Nephron (organoid): ENCODE measurements at regions not wholly inside any gene's neighbourhood (a gene's known extent, or its start where the extent isn't known, plus 50 kb on each side); places are given as distances from the start of the nearest gene placed in this dataset.
"Not testable (repeated sequence)": the region's sequence is repeated elsewhere in the genome, so short reads cannot be mapped to it uniquely, and the experiment has no call there.

ENCODE experiments used
- H3K27ac Mint-ChIP-seq, 3 experiments: 2 replicates each; pipeline ENCODE4 v1.8.0; 2020; ENCODE audit warnings: mixed read lengths in 3 of 3, mild to moderate bottlenecking in 2 of 3, moderate library complexity in 1 of 3
- H3K27me3 Mint-ChIP-seq: 2 replicates; pipeline ENCODE4 v1.8.0; 2021; ENCODE audit warnings: low read depth, mild to moderate bottlenecking, moderate library complexity, mixed read lengths
- H3K36me3 Mint-ChIP-seq: 2 replicates; pipeline ENCODE4 v1.8.0; 2020; ENCODE audit warnings: low read depth, mixed read lengths
- H3K4me1 Mint-ChIP-seq: 2 replicates; pipeline ENCODE4 v1.8.0; 2020; ENCODE audit warnings: mixed read lengths
- H3K4me3 Mint-ChIP-seq, 3 experiments: 2 replicates each; pipeline ENCODE4 v1.8.0; 2020; ENCODE audit warnings: mild to moderate bottlenecking in 3 of 3, mixed read lengths in 3 of 3, moderate library complexity in 2 of 3
- H3K9me3 Mint-ChIP-seq: 2 replicates; pipeline ENCODE4 v1.8.0; 2020; ENCODE audit warnings: mixed read lengths
- CTCF ChIP-seq, 3 experiments: fragments of 200-600 bp; sonication (generic); IDR thresholded peaks; one replicate each; pipeline ENCODE4 v1.5.0; 2021; ENCODE audit warnings: antibody characterized with exemption in 3 of 3; ENCODE audit not compliant: unreplicated experiment in 3 of 3

GRCh38 chr18:30859036-30859435, 183.5 kb downstream of the DSC3 start:
- Mint-ChIP-seq H3K27ac (no peak overlapping the region), H3K27me3 (no peaks in the 10 kb centered on the region), H3K4me3 (no peak overlapping the region), H3K4me1 (no peaks in the 10 kb centered on the region), H3K36me3 (no peaks in the 10 kb centered on the region), H3K9me3 (no peaks in the 10 kb centered on the region)
- no peak for TF ChIP-seq CTCF (IDR thresholded peaks at IDR 0.05; ENCODE audit: unreplicated experiment in 3 of 3)

DNA sequence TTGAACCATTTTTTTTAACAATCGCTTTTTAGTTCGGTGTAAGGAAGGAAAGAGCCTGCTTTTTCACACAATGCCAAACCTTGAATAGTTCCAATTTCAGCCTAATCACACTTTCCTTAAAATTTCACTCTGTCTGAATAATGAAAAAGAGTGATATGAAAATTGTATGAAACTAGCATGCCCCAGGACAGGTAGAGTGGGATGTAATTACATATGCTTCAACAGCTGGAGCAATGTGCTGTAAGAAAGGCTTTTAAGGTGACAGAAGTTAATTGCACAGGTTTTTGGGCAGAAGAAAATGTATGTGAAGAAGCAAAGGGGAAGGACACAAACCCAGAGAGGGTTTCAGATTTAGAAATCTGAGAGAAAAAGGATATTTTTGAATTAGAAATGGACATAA, 184.0 kb downstream of the DSC3 start:
- no peaks in the 10 kb centered on the region for H3K4me1 Mint-ChIP-seq

GRCh38 chr18:30855762-30856161, 186.8 kb downstream of the DSC3 start:
- TF ChIP-seq CTCF (IDR thresholded peaks at IDR 0.05; ENCODE audit: unreplicated experiment in 3 of 3), result no peak

More for the DNA sequence above, 184.0 kb downstream of the DSC3 start:
- Mint-ChIP-seq H3K4me3 (no peak overlapping the region), H3K36me3 (no peaks in the 10 kb centered on the region), H3K9me3 (no peaks in the 10 kb centered on the region), H3K27ac (no peak overlapping the region), H3K27me3 (no peaks in the 10 kb centered on the region)
- TF ChIP-seq CTCF (IDR thresholded peaks at IDR 0.05; ENCODE audit: unreplicated experiment in 3 of 3), result no peak

GRCh38 chr18:30852980-30853379, 189.6 kb downstream of the DSC3 start:
- Mint-ChIP-seq H3K4me3 (no peak overlapping the region), H3K27ac (no peak overlapping the region), H3K36me3 (no peaks in the 10 kb centered on the region), H3K4me1 (no peaks in the 10 kb centered on the region), H3K9me3 (peaks cover 9% of the 10 kb centered on the region), H3K27me3 (no peaks in the 10 kb centered on the region)
- no peak for TF ChIP-seq CTCF (IDR thresholded peaks at IDR 0.05; ENCODE audit: unreplicated experiment in 3 of 3)

More at GRCh38 chr18:30855762-30856161, 186.8 kb downstream of the DSC3 start:
- Mint-ChIP-seq H3K27ac (no peak overlapping the region), H3K36me3 (no peaks in the 10 kb centered on the region), H3K9me3 (no peaks in the 10 kb centered on the region), H3K4me3 (no peak overlapping the region), H3K27me3 (no peaks in the 10 kb centered on the region), H3K4me1 (no peaks in the 10 kb centered on the region)

- Mint-ChIP-seq H3K9me3 (peaks cover 10% of the 10 kb centered on the region), H3K27me3 (no peaks in the 10 kb centered on the region), H3K27ac (no peak overlapping the region), H3K4me3 (no peak overlapping the region), H3K4me1 (no peaks in the 10 kb centered on the region), H3K36me3 (no peaks in the 10 kb centered on the region)
- no peak for TF ChIP-seq CTCF (IDR thresholded peaks at IDR 0.05; ENCODE audit: unreplicated experiment in 3 of 3)
Observed at GRCh38 chr18:30852541-30852940, 190.0 kb downstream of the DSC3 start.

GRCh38 chr18:30839056-30839561, 203.4 kb downstream of the DSC3 start:
- H3K4me1 Mint-ChIP-seq, H3K36me3 Mint-ChIP-seq, H3K27me3 Mint-ChIP-seq, H3K4me3 Mint-ChIP-seq, H3K27ac Mint-ChIP-seq: not testable (repeated sequence)
- peaks cover 11% of the 10 kb centered on the region for H3K9me3 Mint-ChIP-seq
